ENCODE measurements at regions not wholly inside any gene's neighbourhood (a gene's known extent, or its start where the extent isn't known, plus 50 kb on each side); places are given as distances from the start of the nearest gene placed in this dataset.

GRCh38 chrX:95884186-95884585 is 800.5 kb upstream of the DIAPH2 start:
- Histone ChIP-seq H3K27ac (ENCODE audit: low read length) (no peak overlapping the region), H3K9me3 (ENCODE audit: insufficient read depth, low read length) (no peaks in the 10 kb centered on the region), H3K9ac (ENCODE audit: low read length) (no peak overlapping the region), H3K4me3 (ENCODE audit: low read length) (no peak overlapping the region), H3K36me3 (replicated peaks; ENCODE audit: low read depth, low read length) (no peaks in the 10 kb centered on the region), H4K20me1 (ENCODE audit: insufficient read depth, low read length) (no peaks in the 10 kb centered on the region), H3K4me2 (ENCODE audit: low read length) (no peak overlapping the region), H3K27me3 (ENCODE audit: low read depth, low read length) (no peaks in the 10 kb centered on the region), H3K4me1 (ENCODE audit: low read length) (peaks cover 8% of the 10 kb centered on the region), H2AFZ (ENCODE audit: low read depth, low read length) (no peak overlapping the region), H3K79me2 (ENCODE audit: low read length) (no peaks in the 10 kb centered on the region)
- TF ChIP-seq EZH2phosphoT487 (IDR thresholded peaks at IDR 0.05; ENCODE audit: low read depth): no peak
- no peak for TF ChIP-seq CTCF (IDR thresholded peaks at IDR 0.05; ENCODE audit: low read depth, low read length)

GRCh38 chrX:95885074-95885473 is 799.6 kb upstream of the DIAPH2 start:
- Histone ChIP-seq H2AFZ (ENCODE audit: low read depth, low read length) (no peak overlapping the region), H3K27ac (ENCODE audit: low read length) (no peak overlapping the region), H3K36me3 (replicated peaks; ENCODE audit: low read depth, low read length) (no peaks in the 10 kb centered on the region), H3K9ac (ENCODE audit: low read length) (no peak overlapping the region), H3K9me3 (ENCODE audit: insufficient read depth, low read length) (no peaks in the 10 kb centered on the region), H3K27me3 (ENCODE audit: low read depth, low read length) (no peaks in the 10 kb centered on the region), H4K20me1 (ENCODE audit: insufficient read depth, low read length) (no peaks in the 10 kb centered on the region), H3K4me2 (ENCODE audit: low read length) (no peak overlapping the region), H3K79me2 (ENCODE audit: low read length) (no peaks in the 10 kb centered on the region), H3K4me1 (ENCODE audit: low read length) (peaks cover 8% of the 10 kb centered on the region), H3K4me3 (ENCODE audit: low read length) (no peak overlapping the region)
- TF ChIP-seq CTCF (IDR thresholded peaks at IDR 0.05; ENCODE audit: low read depth, low read length) (no peak), EZH2phosphoT487 (IDR thresholded peaks at IDR 0.05; ENCODE audit: low read depth) (no peak)

- no peak overlapping the region for H3K4me3 ChIP-seq (ENCODE audit: low read length)
- TF ChIP-seq CTCF (IDR thresholded peaks at IDR 0.05; ENCODE audit: low read depth, low read length) (no peak), EZH2phosphoT487 (IDR thresholded peaks at IDR 0.05; ENCODE audit: low read depth) (no peak)
- no peaks in the 10 kb centered on the region for H3K27me3 ChIP-seq (ENCODE audit: low read depth, low read length)
- H3K4me1 ChIP-seq (ENCODE audit: low read length): peaks cover 7% of the 10 kb centered on the region
- no peaks in the 10 kb centered on the region for H3K9me3 ChIP-seq (ENCODE audit: insufficient read depth, low read length)
- H3K79me2 ChIP-seq (ENCODE audit: low read length): no peaks in the 10 kb centered on the region
- no peak overlapping the region for H3K4me2 ChIP-seq (ENCODE audit: low read length)
- H2AFZ ChIP-seq (ENCODE audit: low read depth, low read length): no peak overlapping the region
- no peak overlapping the region for H3K9ac ChIP-seq (ENCODE audit: low read length)
- H3K36me3 ChIP-seq (replicated peaks; ENCODE audit: low read depth, low read length): no peaks in the 10 kb centered on the region
- H3K27ac ChIP-seq (ENCODE audit: low read length): no peak overlapping the region
- H4K20me1 ChIP-seq (ENCODE audit: insufficient read depth, low read length): no peaks in the 10 kb centered on the region
Observed at GRCh38 chrX:95889279-95889678, 795.4 kb upstream of the DIAPH2 start.

- no peaks in the 10 kb centered on the region for H4K20me1 ChIP-seq (ENCODE audit: insufficient read depth, low read length)
- no peaks in the 10 kb centered on the region for H3K36me3 ChIP-seq (replicated peaks; ENCODE audit: low read depth, low read length)
Observed at GRCh38 chrX:95893636-95894035, 791.0 kb upstream of the DIAPH2 start.

More at GRCh38 chrX:95893636-95894035, 791.0 kb upstream of the DIAPH2 start:
- Histone ChIP-seq H3K27me3 (ENCODE audit: low read depth, low read length) (no peaks in the 10 kb centered on the region), H3K4me3 (ENCODE audit: low read length) (no peak overlapping the region), H3K4me1 (ENCODE audit: low read length) (no peaks in the 10 kb centered on the region), H3K4me2 (ENCODE audit: low read length) (no peak overlapping the region), H3K9me3 (ENCODE audit: insufficient read depth, low read length) (no peaks in the 10 kb centered on the region), H3K27ac (ENCODE audit: low read length) (no peak overlapping the region), H2AFZ (ENCODE audit: low read depth, low read length) (no peak overlapping the region), H3K9ac (ENCODE audit: low read length) (no peak overlapping the region), H3K79me2 (ENCODE audit: low read length) (no peaks in the 10 kb centered on the region)
- TF ChIP-seq EZH2phosphoT487 (IDR thresholded peaks at IDR 0.05; ENCODE audit: low read depth) (no peak), CTCF (IDR thresholded peaks at IDR 0.05; ENCODE audit: low read depth, low read length) (no peak)
